NB4 (cell line): ENCODE measurements at regions not wholly inside any gene's neighbourhood (a gene's known extent, or its start where the extent isn't known, plus 50 kb on each side); places are given as distances from the start of the nearest gene placed in this dataset.
"Not testable (repeated sequence)": the region's sequence is repeated elsewhere in the genome, so short reads cannot be mapped to it uniquely, and the experiment has no call there.

Experiments used
- DNase-seq: peaks from one replicate; pipeline ENCODE4 v3.0.0; 2010; ENCODE audit warnings: low read depth
- H3K4me3 ChIP-seq: one replicate; pipeline ENCODE4 v1.5.1; 2011; ENCODE audit warnings: mild to moderate bottlenecking, low read depth, low read length, moderate library complexity
- MYC ChIP-seq: IDR thresholded peaks from 2 replicates; pipeline ENCODE4 v1.6.1; 2011; ENCODE audit warnings: low read depth, low read length
- POLR2A ChIP-seq: IDR thresholded peaks from 2 replicates; pipeline ENCODE4 v1.6.1; 2011; ENCODE audit warnings: mild to moderate bottlenecking; ENCODE audit not compliant: insufficient read length; ENCODE audit errors: extremely low read depth
- TF ChIP-seq, protein P1 (sequence below): IDR thresholded peaks from one replicate; pipeline ENCODE4 v1.5.1; 2012; ENCODE audit warnings: low read depth, low read length
- TF ChIP-seq, protein P2 (sequence below): IDR thresholded peaks from 2 replicates; pipeline ENCODE4 v1.6.1; 2011; ENCODE audit warnings: low read depth, low read length

DNA sequence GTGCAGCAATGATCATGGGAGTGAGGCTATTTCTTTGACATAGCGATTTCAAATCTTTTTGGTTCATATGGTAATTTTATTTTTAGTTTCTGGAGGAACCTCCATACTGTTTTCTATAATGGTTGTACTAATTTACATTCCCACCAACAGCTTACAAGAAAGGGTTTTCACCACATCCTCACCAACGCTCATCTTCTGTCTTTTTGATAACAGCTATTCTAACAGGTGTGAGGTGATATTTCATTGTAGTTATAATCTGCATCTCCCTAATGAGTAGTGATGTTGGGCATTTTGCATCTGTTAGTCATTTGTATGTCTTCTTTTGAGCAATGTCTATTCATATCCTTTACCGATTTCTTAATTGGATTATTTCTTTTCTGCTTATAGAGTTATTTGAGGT is 75.0 kb upstream of the FHIP2A start:
- no peak for DNase-seq
- H3K4me3 ChIP-seq, result no peak overlapping the region
- TF ChIP-seq POLR2A, result no peak
- TF ChIP-seq, protein P1, sequence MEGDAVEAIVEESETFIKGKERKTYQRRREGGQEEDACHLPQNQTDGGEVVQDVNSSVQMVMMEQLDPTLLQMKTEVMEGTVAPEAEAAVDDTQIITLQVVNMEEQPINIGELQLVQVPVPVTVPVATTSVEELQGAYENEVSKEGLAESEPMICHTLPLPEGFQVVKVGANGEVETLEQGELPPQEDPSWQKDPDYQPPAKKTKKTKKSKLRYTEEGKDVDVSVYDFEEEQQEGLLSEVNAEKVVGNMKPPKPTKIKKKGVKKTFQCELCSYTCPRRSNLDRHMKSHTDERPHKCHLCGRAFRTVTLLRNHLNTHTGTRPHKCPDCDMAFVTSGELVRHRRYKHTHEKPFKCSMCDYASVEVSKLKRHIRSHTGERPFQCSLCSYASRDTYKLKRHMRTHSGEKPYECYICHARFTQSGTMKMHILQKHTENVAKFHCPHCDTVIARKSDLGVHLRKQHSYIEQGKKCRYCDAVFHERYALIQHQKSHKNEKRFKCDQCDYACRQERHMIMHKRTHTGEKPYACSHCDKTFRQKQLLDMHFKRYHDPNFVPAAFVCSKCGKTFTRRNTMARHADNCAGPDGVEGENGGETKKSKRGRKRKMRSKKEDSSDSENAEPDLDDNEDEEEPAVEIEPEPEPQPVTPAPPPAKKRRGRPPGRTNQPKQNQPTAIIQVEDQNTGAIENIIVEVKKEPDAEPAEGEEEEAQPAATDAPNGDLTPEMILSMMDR, result no peak

DNA sequence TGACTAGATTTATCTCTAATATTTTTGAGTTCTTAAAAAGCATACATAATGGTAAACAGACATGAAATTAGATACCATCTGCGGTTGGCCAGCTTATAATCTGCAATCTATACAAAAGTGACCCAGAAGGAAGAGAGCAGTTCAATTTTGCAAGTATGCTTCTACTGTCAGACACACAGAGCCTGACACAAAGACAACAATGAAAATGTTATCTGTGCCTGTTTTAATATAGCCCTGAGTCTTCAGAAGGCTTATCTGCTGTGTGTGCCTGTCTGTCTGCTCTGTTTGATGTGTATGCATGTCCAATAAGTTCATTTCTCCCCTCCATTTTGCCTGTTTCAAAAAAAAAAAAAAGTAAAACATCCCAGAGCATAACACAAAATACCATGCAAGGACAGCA is 73.3 kb upstream of the FHIP2A start:
- DNase-seq, result no peak
- TF ChIP-seq, protein P1, result no peak
- TF ChIP-seq, protein P2, sequence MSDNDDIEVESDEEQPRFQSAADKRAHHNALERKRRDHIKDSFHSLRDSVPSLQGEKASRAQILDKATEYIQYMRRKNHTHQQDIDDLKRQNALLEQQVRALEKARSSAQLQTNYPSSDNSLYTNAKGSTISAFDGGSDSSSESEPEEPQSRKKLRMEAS, result no peak
- no peak for TF ChIP-seq MYC
- TF ChIP-seq POLR2A, result no peak
- no peak overlapping the region for H3K4me3 ChIP-seq

DNA sequence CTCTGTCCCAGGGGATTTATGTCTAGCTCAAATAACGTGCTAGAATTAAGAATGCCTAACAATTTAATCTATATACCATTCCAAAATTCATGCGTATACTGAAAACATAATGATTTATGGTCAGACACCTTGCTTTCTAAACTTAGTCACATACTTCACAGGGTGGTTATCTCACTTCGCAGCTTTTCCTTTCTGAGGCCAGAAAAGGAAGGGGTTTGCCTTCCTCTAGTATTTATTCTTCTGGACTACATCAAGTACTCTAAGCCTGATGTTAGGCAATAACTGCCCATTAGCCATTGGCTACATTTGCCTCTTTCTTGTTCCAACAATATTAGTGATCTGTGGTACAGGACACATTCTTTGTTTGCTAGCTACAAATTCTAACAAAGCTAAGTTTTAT is 72.6 kb upstream of the FHIP2A start:
- TF ChIP-seq POLR2A (no peak), MYC (no peak)
- TF ChIP-seq, protein P2, result no peak
- TF ChIP-seq, protein P1, result no peak
- DNase-seq, result no peak
- H3K4me3 ChIP-seq, result no peak overlapping the region

DNA sequence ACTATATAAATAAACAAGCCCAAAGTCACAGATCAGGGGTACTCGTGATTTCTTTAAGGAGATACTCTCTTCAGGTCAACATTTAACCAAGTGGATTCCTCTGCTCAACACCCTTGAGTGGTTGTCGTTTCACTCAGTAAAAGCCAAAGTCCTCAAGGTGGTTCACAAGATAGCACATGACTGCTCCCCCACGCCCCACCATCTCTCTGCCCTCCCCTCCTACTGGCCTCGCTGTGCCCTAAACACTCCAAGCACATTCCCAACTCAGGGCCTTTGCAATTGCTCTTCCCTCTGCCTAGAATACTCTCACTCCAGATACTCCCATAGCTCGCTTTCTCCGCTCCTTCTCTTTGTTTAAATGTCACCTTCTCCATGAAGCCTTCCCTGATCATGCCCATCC is 72.1 kb upstream of the FHIP2A start:
- TF ChIP-seq, protein P2, result no peak
- TF ChIP-seq, protein P1, result no peak
- TF ChIP-seq POLR2A (no peak), MYC (no peak)
- no peak for DNase-seq

DNA sequence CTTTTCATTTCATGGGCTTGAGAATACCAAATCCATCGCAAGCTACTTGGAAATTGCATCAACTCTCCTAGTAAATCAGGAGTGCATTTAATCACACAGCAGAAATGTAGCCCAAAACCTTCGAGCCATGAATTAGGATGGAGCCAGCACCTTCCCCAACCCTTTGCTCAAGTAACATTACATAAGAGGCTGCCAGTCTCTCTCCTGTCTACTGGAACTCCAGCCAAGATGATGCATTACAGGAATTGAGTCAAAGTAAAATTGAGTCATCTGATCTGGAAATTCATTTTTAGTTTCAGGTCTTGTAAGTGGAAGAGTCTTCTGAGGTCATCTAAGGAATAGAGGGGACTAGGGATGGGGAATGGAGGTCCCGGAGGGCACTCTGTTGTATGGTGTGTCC is 69.7 kb upstream of the FHIP2A start:
- H3K4me3 ChIP-seq, result no peak overlapping the region
- DNase-seq, result no peak
- TF ChIP-seq POLR2A (no peak), MYC (no peak)
- TF ChIP-seq, protein P2, result no peak
- TF ChIP-seq, protein P1, result no peak

More for the DNA sequence above, 72.1 kb upstream of the FHIP2A start:
- no peak overlapping the region for H3K4me3 ChIP-seq

DNA sequence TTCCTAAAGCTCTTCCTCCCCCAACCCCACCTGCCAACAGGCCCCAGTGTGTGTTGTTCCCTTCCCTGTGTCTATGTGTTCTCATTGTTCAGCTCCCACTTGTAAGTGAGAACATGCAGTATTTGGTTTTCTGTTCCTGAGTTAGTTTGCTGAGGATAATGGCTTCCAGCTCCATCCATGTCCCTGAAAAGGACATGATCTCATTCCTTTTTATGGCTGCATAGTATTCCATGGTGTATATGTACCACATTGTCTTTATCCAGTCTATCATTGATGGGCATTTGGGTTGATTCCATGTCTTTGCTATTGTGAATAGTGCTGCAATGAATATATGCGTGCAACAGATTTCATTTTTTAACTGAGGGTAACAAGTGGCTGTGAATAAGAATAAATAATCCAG is 69.0 kb upstream of the FHIP2A start:
- not testable (repeated sequence) for DNase-seq, H3K4me3 ChIP-seq

DNA sequence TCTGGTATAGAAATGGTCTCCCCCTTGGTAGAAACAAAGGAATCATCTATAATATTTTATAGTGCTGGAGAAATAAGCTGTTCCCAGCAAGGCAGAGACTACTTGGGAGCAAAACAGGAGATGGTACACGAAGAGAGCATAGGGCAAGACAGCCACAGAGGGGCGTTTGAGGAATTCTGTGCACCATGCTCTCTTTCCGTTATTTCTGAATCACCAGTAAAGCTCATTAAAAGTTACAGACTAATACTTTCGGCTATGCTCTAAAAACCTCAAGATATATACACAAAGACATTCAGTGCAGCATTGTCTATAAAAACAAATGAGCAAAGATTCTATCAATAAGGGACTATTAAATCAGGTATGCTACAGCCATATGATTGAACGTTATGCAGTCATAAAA is 68.5 kb upstream of the FHIP2A start:
- no peak for DNase-seq
- no peak overlapping the region for H3K4me3 ChIP-seq
- TF ChIP-seq, protein P2, result no peak
